ENCODE measurements at regions not wholly inside any gene's neighbourhood (a gene's known extent, or its start where the extent isn't known, plus 50 kb on each side); places are given as distances from the start of the nearest gene placed in this dataset.
"Not testable (repeated sequence)": the region's sequence is repeated elsewhere in the genome, so short reads cannot be mapped to it uniquely, and the experiment has no call there.

DNA sequence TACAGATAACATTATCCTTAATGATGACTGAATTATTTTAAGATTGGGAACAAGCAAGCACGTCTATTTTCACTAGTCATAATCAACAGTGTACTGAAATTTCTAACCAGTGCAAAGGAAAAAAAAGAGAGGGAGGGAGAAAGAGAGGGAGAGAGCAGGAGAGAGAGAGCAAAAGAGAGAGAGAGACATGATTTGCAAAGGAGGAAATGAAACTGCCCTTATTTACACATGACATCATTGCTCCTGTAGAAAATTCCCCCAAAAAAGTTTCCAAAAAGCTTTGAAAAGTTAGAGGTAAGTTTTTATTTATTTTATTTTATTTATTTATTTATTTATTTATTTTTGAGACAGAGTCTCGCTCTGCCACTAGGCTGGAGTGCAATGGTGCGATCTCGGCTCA is 355.3 kb upstream of the CELF4 start:
- FAIRE-seq, result no peak

DNA sequence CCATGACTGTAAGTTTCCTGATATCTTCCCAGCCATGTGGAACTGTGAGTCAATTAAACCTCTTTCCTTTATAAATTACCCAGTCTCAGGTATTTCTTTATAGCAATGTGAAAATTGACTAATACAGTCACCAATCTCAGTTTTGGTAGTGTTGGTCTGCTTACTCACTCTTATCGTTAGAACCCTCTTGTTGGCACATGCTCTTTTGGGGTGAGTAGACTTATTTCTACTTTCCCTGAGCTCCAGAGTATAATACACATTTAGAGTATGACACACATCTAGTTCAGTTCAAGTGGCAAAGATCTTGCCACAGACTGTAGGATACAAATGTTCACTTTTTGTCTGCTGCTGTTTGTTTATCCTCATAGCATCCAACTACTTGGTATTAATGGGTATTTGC is 347.5 kb upstream of the CELF4 start:
- no peak for FAIRE-seq

DNA sequence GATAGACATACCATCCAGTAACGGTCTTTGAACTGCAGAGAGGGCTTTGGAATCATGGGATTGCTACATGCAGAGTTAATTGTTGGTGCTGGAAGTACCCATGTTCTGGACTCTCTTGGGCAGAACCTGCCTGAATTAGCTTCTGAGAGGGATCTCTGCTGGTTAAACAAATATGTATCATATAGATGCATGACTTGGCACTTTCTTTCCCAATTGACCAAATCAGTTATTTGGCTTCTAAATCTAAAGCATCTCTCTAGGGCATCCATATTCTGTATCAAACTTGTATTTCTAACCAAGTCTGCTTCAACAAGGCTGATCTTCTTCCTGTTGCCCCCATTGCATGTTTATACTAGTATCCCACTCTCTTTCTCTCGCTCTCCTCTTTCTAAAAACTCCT is 336.7 kb upstream of the CELF4 start:
- FAIRE-seq, result no peak

DNA sequence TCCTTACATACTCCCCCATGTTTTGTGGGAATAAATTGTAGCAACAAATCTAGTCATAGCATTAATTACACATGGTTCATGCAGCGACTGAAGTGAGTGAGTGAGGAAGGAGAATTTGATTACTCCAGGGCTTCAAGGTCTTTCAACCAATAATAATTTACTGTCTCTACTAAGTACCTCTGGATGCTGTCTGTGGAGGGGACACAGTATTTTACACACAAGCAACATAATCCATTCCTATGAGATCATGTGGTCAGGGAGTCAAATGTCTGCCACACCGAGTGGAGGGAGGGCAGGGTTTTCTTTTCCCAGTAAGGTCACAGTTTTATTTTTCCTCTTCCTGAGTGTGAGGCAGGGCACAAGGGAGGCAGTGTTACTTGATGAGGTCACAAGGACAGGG is 334.7 kb upstream of the CELF4 start:
- FAIRE-seq, result no peak

DNA sequence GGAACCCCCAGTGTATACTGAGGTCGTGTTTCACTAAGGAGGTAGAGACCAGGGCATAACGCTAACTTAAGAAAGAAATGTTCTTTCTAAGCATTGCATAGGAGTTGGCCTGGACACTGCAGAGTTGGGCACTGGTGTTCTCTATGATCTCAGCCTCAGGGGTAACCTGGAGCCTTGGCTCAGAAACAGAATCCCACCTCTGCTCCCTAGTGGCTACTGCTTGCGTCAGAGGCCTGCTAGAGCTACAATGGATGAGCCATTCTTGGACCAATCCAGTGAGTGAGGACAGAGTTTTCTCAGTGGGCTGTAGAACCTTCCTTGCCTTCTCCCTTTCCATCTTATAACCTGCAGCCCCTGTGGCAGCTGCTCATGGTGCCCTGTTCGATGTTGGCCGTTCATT is 324.4 kb upstream of the CELF4 start:
- no peak for FAIRE-seq

DNA sequence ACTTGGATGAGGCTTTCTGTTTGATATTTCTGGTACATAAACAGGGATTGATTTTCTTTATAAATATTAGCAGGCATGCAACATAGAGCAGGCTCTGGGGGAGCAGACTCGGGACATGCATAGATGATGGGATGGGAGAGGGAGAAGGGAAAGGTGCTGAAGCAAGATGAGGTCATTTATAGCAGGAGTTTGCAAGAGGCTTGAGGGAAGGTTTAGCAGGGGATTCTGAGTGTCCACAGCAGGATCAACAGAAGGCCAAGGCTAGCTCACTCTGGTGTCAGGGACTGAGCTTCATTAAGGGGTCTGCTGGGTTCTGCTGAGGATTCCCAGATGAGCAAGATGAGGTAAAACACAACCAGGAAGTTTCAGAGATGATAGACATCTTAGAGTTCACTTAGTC is 309.1 kb upstream of the CELF4 start:
- FAIRE-seq, result no peak

DNA sequence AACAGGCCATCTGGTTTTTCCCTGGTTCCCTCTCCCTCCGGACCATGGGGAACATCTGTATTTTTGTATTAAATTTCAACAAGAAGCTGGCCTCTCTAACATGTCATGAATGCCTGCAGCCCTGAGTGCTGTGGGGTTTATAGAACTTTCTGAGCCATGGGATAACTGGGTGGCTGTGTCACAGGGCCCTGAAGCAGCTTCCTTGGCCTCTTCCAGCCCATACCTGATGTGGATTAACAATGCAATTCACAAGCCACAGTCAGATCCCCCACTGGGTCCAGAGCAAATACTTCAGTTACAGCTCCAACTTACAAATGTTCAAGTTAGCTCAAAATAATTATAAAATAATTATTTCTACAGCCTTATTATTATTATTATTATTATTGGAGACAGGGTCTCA is 307.8 kb upstream of the CELF4 start:
- no peak for FAIRE-seq

DNA sequence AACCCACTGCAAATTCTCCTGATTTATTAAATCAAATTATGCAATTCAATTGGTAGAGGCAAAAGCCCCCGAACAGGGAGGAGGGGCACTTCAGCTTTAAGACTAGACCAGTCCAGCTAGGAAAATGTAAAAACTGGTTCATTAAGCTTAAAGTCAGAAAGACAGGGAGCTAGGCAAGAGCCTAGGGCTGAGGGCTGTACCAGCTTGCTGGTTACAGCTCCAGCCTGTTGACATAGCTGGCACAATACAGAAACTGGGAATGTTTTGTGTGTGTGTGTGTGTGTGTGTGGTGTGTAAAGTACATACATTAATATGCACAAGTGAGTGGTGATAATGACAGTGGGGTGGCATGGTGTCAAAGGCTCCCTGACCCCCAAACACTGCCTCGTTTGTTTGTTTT is 307.0 kb upstream of the CELF4 start:
- FAIRE-seq, result no peak

DNA sequence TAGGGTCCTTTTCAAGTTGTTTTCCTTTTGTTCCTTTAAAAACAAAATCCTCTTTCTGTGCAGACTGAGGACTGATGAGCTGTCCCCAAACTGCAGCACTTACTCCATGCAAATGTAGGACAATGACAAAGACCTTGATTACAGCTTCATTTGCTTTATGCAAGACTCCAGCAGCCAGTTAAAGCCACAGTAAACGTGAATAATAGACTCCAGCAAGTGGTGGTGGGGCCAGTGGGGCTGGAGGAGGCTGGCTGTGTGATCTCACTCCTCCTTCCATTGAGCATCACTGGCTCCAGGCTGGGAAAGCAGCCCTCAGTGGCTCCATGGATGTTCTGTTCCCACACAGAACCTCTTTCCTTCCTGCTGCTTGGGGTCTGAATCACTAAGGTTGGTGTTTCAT is 306.0 kb upstream of the CELF4 start:
- no peak for FAIRE-seq

DNA sequence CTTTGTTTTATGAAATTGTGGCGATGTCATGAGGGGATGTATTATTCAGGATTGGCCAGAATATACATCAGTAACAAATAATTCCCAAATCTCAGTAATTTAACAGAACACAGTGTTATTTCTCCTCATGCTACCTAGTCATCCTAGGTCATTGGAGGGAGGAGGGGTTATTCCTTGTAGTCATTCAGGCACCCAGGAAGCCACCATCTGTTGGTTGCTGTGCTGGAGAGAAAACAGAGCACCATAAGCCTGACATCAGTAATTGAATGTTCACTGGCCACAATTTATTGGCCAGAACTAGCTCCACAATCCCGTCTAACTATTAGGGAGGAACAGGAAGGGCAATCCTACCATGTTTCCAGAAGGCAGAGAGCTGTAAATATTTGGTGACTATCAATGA is 303.5 kb upstream of the CELF4 start:
- FAIRE-seq, result no peak

DNA sequence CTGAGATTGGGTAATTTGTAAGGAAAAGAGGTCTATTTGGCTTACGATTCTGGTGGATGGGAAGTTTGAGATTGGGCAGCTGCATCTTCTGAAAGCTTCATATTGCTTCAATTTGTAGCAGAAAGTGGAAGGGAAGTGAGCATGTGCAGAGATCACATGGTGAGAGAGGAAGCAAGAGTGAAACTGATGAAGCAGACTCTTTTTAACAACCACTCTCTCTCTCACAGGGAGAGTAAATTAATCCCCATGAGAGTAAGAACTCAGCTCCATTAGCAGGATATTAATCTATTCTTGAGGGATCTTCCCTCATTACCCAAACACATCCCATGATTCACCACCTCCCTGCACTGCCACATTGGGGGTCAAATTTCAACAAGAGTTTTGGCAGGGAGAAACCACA is 298.5 kb upstream of the CELF4 start:
- FAIRE-seq, result no peak

DNA sequence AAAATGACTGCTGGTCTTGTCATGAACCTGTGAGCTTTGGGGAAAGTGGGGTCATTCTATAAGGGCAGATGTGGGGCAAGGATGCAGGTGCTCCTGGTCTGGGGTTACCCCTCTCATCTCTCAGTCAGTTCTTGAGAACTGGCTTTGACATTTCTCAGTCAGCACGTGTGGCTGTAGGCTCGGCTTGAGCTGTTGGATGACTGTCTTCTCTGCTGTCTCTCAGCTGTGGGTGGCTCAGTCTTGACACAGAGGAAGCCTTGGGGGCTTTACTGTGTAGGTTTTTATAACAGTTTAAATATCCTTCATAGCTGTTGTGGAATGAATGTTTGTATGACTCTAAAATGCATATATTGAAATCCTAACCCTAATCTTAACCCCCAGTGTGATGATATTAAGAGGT is 296.4 kb upstream of the CELF4 start:
- no peak for FAIRE-seq

DNA sequence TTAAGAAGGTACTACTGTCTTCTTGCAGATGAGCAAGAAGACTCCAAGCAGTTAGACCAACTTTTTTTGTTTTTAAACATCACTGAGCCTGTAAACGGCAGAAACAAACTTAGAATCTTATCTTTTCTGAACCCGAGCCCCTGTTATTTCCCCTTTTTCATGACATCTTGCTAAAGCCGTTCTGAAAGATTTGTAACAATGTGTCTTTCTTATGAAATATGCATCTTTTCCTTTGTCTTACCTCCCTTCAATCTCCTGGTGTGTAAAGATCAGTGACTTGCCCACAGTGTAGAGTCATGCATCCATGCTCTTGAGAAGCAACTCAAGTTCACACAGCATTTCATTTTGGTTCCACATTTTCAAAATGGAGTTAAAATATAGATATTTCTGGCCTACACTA is 288.8 kb upstream of the CELF4 start:
- no peak for FAIRE-seq

DNA sequence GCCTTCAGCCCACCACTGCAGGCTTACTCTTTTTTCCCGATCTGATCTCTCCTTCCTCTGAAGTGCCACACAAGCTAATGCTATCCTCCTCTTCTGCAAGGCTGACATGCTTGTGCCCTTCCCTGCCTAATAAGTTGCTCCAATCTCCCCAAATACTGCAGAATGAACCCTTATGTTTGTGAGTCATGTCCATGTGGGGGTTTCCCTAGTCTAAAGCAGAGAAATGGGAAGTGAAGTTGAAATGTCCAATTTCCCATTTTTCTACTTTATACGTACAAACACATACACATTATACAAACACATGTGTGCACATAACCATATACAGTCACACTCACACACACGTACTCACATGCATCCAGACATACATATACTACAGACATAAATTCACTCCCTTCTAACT is 288.1 kb upstream of the CELF4 start:
- FAIRE-seq, result no peak

DNA sequence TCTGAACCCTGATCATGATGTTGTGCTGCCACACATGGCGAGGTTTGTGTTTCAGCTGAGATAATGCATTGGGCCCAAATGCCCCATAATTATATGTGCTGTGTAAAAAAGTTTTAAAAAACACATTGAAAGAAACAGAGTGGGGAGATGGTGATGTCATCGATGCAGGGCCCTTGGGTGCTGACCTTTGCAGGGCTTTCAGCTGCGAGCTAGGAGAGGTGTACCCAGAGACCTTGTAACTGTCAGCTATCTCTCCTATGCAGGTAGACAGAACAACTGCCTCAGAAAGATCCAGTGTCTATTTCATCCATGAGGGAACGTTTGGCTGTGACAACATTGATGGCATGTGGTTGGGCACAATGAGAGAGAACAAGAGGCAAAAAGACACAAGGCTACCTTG is 286.9 kb upstream of the CELF4 start:
- FAIRE-seq, result no peak

DNA sequence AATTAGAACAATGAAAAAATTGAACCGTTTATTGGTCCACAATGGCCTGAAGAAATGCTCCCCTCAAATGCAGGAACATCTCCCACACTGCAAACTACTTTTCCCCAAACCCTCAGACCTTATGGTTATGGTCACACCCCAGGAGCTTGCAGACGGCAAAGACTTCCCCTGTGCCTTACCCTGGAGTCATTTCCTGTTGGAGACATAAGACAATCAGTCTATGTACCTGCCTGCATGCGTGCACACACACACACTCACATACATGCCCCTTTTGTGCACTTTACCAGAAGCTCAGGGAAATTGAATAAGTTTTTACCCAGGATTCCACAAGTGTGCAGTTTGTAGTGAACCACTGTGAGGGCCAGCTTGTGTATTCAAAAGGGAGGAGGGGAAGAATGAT is 281.9 kb upstream of the CELF4 start:
- FAIRE-seq, result no peak

DNA sequence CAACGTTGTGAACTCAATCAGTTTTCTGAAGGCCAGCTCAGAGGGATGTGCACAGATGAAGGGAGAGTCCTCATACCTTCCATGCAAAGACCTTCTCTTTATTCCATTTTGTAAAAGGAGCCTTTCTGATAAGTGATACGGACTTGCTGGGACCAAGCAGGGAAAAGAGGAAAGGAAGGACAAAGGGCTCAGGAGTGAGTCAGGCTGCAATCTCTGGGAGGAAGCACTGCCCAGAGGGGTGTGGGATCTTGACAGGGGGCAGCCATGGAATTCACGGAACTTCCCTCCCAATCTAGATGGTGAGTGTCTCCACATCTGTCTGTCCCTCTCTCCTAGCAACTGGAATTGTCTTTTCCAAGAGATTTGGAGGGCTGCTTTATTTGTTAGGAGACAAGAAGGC is 281.4 kb upstream of the CELF4 start:
- no peak for FAIRE-seq

DNA sequence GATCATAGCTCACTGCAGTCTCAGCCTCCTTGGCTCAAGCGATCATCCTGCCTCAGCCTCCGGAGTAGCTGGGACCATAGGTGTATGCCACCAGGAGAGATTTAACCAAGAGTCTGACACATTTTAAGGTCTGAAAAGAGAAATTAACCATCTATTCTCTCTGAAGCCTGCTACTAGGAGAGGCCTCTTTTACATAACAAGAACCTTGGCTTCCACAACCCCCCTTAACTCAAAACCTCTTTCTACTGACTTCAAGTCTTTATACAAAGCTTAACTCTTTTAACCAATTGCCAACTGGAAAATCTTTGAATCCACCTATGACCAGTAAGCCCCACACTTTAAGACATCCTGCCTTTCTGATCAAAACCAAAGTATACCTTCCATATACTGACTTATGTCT is 279.9 kb upstream of the CELF4 start:
- no peak for FAIRE-seq

DNA sequence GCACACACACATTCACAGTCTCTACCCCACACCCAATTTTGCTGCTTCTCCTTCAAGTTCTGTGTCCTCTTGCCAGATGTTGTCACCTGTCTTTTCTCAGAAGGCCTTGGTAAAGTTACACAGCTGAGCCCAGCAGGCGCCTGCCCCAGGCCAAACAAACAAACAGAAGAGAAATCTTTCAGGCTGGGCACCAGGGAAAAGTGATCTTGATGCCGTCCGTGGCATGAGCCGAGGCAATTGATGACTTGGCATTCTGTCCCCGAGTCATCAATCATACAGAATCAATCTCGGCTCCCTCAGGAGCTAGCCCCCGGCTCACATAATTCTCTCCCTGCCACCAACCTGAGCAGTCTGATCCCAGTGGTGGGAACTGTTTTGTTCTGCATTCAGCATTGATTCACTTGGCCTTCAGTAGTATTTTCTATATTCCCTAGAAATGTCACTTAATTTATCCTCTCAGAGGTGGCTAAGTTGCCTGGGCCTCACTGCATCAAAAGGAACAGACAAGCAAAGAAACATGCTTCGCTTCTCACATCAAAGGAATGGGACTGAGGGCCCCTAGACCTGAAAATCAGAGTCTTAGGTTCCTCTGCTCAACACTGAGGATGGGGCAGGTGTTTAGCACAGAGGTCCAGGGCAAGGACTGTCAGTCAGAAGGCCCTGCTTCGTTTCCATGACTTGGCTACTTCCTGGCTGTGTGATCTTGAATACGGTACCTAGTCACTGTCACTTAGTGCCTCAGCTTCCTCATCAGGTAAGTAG is 278.8 kb upstream of the CELF4 start:
- FAIRE-seq, result no peak

DNA sequence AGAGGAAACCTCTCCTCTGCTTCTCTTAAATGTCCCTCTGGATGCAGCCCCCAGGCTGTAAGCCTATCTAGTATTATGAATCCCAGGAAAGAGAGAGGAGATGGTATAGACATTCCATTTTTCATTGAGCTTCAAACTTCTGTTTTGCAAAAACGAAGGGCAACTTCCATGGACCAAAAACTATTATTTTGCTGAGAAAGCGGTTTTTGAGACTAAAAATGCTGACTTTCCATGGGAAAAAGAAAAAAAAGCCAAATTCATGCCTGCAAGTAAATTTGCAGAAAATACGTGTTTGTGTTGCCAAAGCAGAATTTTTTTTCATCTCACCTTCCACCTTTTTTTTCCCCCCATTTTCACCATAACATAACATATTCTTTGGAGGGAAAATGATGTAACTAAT is 272.5 kb upstream of the CELF4 start:
- no peak for FAIRE-seq

DNA sequence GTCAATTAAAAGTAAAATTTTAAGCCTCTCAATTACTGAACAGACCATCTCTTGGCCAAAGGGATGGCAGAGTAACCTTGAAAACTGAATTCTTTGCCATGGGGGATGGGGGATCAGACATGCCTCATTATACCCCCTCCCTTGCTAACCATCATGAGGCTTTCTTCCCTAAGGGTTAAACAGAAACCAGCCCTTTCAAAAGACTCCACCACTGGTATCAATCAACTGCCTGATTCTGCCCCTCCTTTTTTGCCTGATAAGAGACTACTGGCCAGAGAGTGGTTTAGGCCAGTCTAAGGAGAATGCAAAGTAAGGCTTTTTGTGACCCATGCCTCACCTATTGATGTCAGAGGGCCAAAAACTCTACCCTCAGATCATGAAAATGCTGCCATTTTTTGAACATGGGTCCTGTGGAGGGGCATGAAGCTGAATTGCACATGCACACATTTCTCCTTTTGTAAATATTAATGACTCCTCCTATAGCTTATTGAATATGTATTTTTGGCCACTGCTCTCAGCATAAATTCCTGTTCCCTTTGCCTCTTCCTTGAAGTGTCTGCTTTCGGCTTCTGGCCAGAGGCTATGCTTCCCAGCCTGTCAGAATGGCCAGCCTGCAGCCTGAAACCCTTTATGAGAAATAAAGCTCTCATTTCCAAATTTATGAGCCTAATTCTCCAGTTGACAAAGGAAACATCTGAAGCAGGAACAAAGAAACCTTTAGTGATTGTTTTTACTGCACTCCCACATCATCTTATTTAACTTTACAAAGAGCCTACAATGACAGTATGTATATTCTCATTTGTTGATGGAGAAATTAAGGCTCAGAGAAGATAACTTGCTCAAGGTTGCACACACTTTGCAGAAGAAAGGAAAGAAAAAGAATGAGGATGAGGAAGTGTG is 270.7 kb upstream of the CELF4 start:
- FAIRE-seq, result no peak

DNA sequence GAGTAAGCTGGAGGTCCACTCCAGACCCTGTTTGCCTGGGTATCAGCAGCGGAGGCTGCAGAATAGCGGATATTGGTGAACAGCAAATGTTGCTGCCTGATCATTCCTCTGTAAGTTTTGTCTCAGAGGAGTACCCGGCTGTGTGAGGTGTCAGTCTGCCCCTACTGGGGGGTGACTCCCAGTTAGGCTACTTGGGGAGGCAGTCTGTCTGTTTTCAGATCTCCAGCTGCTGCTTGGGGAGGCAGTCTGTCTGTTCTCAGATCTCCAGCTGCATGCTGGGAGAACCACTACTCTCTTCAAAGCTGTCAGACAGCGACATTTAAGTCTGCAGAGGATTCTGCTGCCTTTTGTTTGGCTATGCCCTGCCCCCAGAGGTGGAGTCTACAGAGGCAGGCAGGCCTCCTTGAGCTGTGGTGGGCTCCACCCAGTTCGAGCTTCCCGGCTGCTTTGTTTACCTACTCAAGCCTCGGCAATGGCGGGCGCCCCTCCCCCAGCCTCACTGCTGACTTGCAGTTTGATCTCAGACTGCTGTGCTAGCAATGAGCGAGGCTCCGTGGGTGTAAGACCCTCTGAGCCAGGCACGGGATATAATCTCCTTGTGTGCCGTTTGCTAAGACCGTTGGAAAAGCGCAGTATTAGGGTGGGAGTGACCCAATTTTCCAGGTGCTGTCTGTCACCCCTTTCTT is 266.6 kb upstream of the CELF4 start:
- FAIRE-seq, result not testable (repeated sequence)

DNA sequence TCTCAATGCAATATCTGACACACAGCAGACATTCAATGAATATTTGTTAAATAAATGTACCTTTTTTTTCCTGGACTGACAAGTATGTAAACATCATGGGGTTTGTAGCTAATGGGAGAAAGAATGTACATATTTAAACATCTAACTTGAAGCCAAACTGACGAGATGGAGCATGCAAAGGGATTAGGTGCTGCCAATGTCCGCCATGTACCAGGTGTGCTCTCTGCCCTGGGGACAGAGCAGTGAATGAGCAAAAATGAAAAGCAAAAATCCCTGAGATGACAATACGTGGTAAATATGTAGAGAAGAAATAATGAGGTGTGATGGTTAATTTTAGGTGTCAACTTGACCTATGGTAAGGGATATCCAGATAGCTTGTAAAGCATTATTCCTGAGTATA is 247.4 kb upstream of the CELF4 start:
- no peak for FAIRE-seq

Measured in TTC549 (cell line).